HepG2 (cell line): ENCODE measurements at regions not wholly inside any gene's neighbourhood (a gene's known extent, or its start where the extent isn't known, plus 50 kb on each side); places are given as distances from the start of the nearest gene placed in this dataset.

Experiments
- ATAC-seq: fragments of 200-7000 bp; cut with Tn5 transposase; 3 replicates; pipeline ENCODE4 v1.9.1; 2020; ENCODE audit warnings: mild to moderate bottlenecking, moderate library complexity
- BruUV-seq: library from RNA; stranded (reverse); fragments of 400-500 nt; replicated peaks from 2 replicates; lab custom pipeline; 2021; lab: Mats Ljungman, UMichigan
- CTCF ChIA-PET: fragments of 300-600 bp; formaldehyde crosslinking; extraction: SDS; loops from one replicate; lab custom pipeline; 2021; ENCODE audit warnings: low total read pairs, inconsistent platforms, low intra/inter-chr PET ratio; lab: Yijun Ruan, JAX
- POLR2A ChIA-PET: fragments of 350-600 bp; sonication (Branson Sonifier 250); formaldehyde crosslinking; loops from one replicate; lab custom pipeline; 2020; ENCODE audit warnings: antibody characterized with exemption, inconsistent platforms; lab: Yijun Ruan, JAX
- DNase-seq: peaks from one replicate; pipeline ENCODE4 v3.0.0-alpha.2; 2015; ENCODE audit warnings: low spot score
- FAIRE-seq: peaks from 3 replicates; lab custom pipeline; 2011; peaks lifted over from hg19 to GRCh38; lab: Jason Lieb, UNC
- H2AFZ ChIP-seq: one replicate; pipeline ENCODE4 v1.6.1; 2011; ENCODE audit warnings: low read length, inconsistent platforms
- H3K27ac ChIP-seq: fragments of 300-600 bp; 3 replicates; pipeline ENCODE4 v1.8.0; 2011; ENCODE audit warnings: mixed run types, mild to moderate bottlenecking, mixed read lengths, low read length, inconsistent platforms; ENCODE audit not compliant: insufficient read depth; ENCODE audit errors: extremely low read length
- H3K27me3 ChIP-seq, 2 experiments: fragments of 200-600 bp in 1 of 2; 2 replicates in 1 of 2; 3 replicates in 1 of 2; pipeline versions ENCODE4 v1.6.0 to v1.8.0; 2011; ENCODE audit warnings: low read length in 2 of 2, mild to moderate bottlenecking in 2 of 2, moderate library complexity in 2 of 2, inconsistent platforms in 1 of 2; ENCODE audit not compliant: insufficient read depth in 2 of 2, control insufficient read depth in 1 of 2
- H3K36me3 ChIP-seq, 2 experiments: fragments of 200-600 bp in 1 of 2; replicated peaks in 1 of 2; 2 replicates in 1 of 2; 3 replicates in 1 of 2; pipeline versions ENCODE4 v1.5.1 to v1.8.0; 2011; ENCODE audit warnings: low read length in 2 of 2, inconsistent platforms in 1 of 2; ENCODE audit not compliant: insufficient read depth in 2 of 2, control insufficient read depth in 1 of 2
- H3K4me1 ChIP-seq: 2 replicates; pipeline ENCODE4 v1.5.1; 2012; ENCODE audit warnings: low read length, inconsistent platforms; ENCODE audit not compliant: insufficient read depth
- H3K4me2 ChIP-seq: 2 replicates; pipeline ENCODE4 v1.6.0; 2011; ENCODE audit warnings: low read depth, low read length, inconsistent platforms
- H3K4me3 ChIP-seq, 3 experiments: fragments of 200-600 bp in 1 of 3; sonication (generic), shearing (Covaris generic) in 1 of 3; replicated peaks in 1 of 3; 2 replicates each; pipeline ENCODE4 v1.5.1; 2011 to 2016; ENCODE audit warnings: low read length in 3 of 3, inconsistent platforms in 2 of 3, low read depth in 2 of 3, mild to moderate bottlenecking in 2 of 3, control low read depth in 1 of 3, mixed read lengths in 1 of 3; ENCODE audit not compliant: insufficient read depth in 1 of 3
- H3K79me2 ChIP-seq: one replicate; pipeline ENCODE4 v1.6.1; 2011; ENCODE audit warnings: low read length, inconsistent platforms; ENCODE audit not compliant: insufficient read depth
- H3K9ac ChIP-seq: 2 replicates; pipeline ENCODE4 v1.6.0; 2011; ENCODE audit warnings: mild to moderate bottlenecking, low read depth, low read length, inconsistent platforms; ENCODE audit not compliant: insufficient read depth
- H3K9me3 ChIP-seq: 2 replicates; pipeline ENCODE4 v1.5.1; 2012; ENCODE audit warnings: mild to moderate bottlenecking, low read length
- H4K20me1 ChIP-seq: 2 replicates; pipeline ENCODE4 v1.6.0; 2011; ENCODE audit warnings: inconsistent platforms, mild to moderate bottlenecking, low read length, moderate library complexity; ENCODE audit not compliant: insufficient read depth
- BORCS8-MEF2B ChIP-seq: sonication (generic); formaldehyde crosslinking; IDR thresholded peaks from 2 replicates; pipeline ENCODE4 v1.8.0; 2022; ENCODE audit warnings: mild to moderate bottlenecking, missing genetic modification reagents
- FLYWCH1 ChIP-seq: sonication (generic); formaldehyde crosslinking; IDR thresholded peaks from 2 replicates; pipeline ENCODE4 v1.8.1; 2023; ENCODE audit warnings: mild to moderate bottlenecking, missing genetic modification reagents
- HHEX ChIP-seq: IDR thresholded peaks from 2 replicates; pipeline ENCODE4 v1.6.1; 2016; ENCODE audit warnings: control low read depth
- KLF13 ChIP-seq: sonication (generic); formaldehyde crosslinking; IDR thresholded peaks from 2 replicates; pipeline ENCODE4 v1.4.0; 2020; ENCODE audit warnings: mild to moderate bottlenecking, missing genetic modification reagents
- NFIB ChIP-seq: sonication (generic); formaldehyde crosslinking; IDR thresholded peaks from 2 replicates; pipeline ENCODE4 v1.9.0; 2021; ENCODE audit warnings: missing genetic modification reagents, mild to moderate bottlenecking, borderline replicate concordance
- RXRA ChIP-seq: sonication (generic); formaldehyde crosslinking; IDR thresholded peaks from 2 replicates; pipeline ENCODE4 v1.5.1; 2020; ENCODE audit warnings: missing genetic modification reagents
- SOX6 ChIP-seq, 2 experiments: fragments of 450-650 bp in 1 of 2; sonication (generic) in 1 of 2; formaldehyde crosslinking in 1 of 2; IDR thresholded peaks; 2 replicates each; pipeline versions ENCODE4 v1.4.0 to v1.6.1; 2017 to 2020; ENCODE audit warnings: antibody characterized with exemption in 1 of 2, mild to moderate bottlenecking in 1 of 2, missing genetic modification reagents in 1 of 2
- ZFP82 ChIP-seq: sonication (generic); formaldehyde crosslinking; IDR thresholded peaks from 2 replicates; pipeline ENCODE4 v1.5.1; 2020; ENCODE audit warnings: mild to moderate bottlenecking, missing genetic modification reagents, borderline replicate concordance
- ZNF160 ChIP-seq: sonication (generic); formaldehyde crosslinking; IDR thresholded peaks from 2 replicates; pipeline ENCODE4 v1.8.0; 2022; ENCODE audit warnings: mild to moderate bottlenecking, inconsistent platforms, missing genetic modification reagents
- ZNF703 ChIP-seq: sonication (generic); formaldehyde crosslinking; IDR thresholded peaks from 2 replicates; pipeline ENCODE4 v1.5.1; 2020; ENCODE audit warnings: missing genetic modification reagents, mild to moderate bottlenecking, moderate library complexity, borderline replicate concordance
- WGBS: methylation state at CpG from one replicate; pipeline ENCODE4 v1.1.6; 2017; ENCODE audit warnings: low lambda C conversion rate; 5-methylcytosine and 5-hydroxymethylcytosine counted together
- in situ Hi-C: cut with HindIII; loops from 2 replicates; pipeline ENCODE4 v1.10.0; 2017; ENCODE audit warnings: low pct_unique_long_range_greater_than_20kb; ENCODE audit not compliant: extremely low pct_ligation_motif_present
- intact Hi-C: fragments of 100-400 bp; cut with micrococcal nuclease; formaldehyde crosslinking; loops from one replicate; pipeline ENCODE4 v1.10.0; 2022; ENCODE audit not compliant: unreplicated experiment
- TF ChIP-seq, protein P1 (sequence below): sonication (generic); formaldehyde crosslinking; IDR thresholded peaks from 2 replicates; pipeline ENCODE4 v1.5.0; 2020; ENCODE audit warnings: mild to moderate bottlenecking, missing genetic modification reagents
- TF ChIP-seq, protein P2 (sequence below): sonication (generic); formaldehyde crosslinking; IDR thresholded peaks from 2 replicates; pipeline ENCODE4 v1.4.0; 2020; ENCODE audit warnings: mild to moderate bottlenecking, missing genetic modification reagents
- TF ChIP-seq, protein P3 (sequence below): sonication (generic); formaldehyde crosslinking; IDR thresholded peaks from 2 replicates; pipeline ENCODE4 v1.8.0; 2022; ENCODE audit warnings: missing genetic modification reagents, low read depth, mild to moderate bottlenecking, borderline replicate concordance
- TF ChIP-seq, protein P4 (sequence below): sonication (generic); formaldehyde crosslinking; IDR thresholded peaks from 2 replicates; pipeline ENCODE4 v1.4.0; 2020; ENCODE audit warnings: missing genetic modification reagents

DNA sequence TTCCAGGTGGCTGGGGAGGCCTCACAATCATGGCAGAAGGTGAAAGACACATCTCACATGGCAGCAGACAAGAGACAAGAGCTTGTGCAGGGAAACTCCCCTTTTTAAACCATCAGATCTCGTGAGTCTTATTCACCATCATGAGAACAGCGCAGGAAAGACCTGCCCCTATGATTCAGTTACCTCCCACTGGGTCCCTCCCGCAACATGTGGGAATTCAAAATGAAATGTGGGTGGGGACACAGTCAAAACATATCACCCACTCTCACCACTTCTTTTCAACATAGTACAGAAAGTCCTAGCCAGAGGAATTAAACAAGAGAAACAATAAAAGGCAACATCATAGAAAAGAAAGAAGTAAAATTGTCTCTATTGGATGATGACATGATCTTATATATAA, 223.4 kb upstream of the SLC24A2 start:
- intact Hi-C loops = no loop called here
- FAIRE-seq = no peak
- no peak overlapping the region for H3K9ac ChIP-seq
- no peak overlapping the region for H3K4me3 ChIP-seq
- no peak overlapping the region for H2AFZ ChIP-seq
- H3K79me2 ChIP-seq = no peaks in the 10 kb centered on the region
- no peaks in the 10 kb centered on the region for H3K27me3 ChIP-seq
- no peaks in the 10 kb centered on the region for H4K20me1 ChIP-seq
- ChIA-PET CTCF (no interaction called here), POLR2A (no interaction called here)
- BruUV-seq = no TSS peak
- WGBS = 0% methylated on average over 3 of the region's 3 CpGs
- no peak for DNase-seq
- H3K4me1 ChIP-seq = no peaks in the 10 kb centered on the region
- H3K27ac ChIP-seq = no peak overlapping the region
- no peaks in the 10 kb centered on the region for H3K36me3 ChIP-seq
- in situ Hi-C loops = no loop called here
- no peak overlapping the region for H3K4me2 ChIP-seq
- no peaks in the 10 kb centered on the region for H3K9me3 ChIP-seq
- ATAC-seq = no peak
- TF ChIP-seq KLF13 (CRISPR knock-in tag) (no peak), ZNF703 (CRISPR knock-in tag) (no peak), HHEX (no peak), BORCS8-MEF2B (no peak), FLYWCH1 (CRISPR knock-in tag) (no peak), ZFP82 (no peak), RXRA (CRISPR knock-in tag) (no peak), SOX6 (IDR thresholded peaks at IDR 0.05) (no peak), SOX6 (CRISPR knock-in tag; IDR thresholded peaks at IDR 0.05) (no peak), ZNF160 (CRISPR knock-in tag) (no peak), NFIB (no peak)
- TF ChIP-seq, protein P1, sequence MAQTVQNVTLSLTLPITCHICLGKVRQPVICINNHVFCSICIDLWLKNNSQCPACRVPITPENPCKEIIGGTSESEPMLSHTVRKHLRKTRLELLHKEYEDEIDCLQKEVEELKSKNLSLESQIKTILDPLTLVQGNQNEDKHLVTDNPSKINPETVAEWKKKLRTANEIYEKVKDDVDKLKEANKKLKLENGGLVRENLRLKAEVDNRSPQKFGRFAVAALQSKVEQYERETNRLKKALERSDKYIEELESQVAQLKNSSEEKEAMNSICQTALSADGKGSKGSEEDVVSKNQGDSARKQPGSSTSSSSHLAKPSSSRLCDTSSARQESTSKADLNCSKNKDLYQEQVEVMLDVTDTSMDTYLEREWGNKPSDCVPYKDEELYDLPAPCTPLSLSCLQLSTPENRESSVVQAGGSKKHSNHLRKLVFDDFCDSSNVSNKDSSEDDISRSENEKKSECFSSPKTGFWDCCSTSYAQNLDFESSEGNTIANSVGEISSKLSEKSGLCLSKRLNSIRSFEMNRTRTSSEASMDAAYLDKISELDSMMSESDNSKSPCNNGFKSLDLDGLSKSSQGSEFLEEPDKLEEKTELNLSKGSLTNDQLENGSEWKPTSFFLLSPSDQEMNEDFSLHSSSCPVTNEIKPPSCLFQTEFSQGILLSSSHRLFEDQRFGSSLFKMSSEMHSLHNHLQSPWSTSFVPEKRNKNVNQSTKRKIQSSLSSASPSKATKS (CRISPR knock-in tag) = no peak
- TF ChIP-seq, protein P2, sequence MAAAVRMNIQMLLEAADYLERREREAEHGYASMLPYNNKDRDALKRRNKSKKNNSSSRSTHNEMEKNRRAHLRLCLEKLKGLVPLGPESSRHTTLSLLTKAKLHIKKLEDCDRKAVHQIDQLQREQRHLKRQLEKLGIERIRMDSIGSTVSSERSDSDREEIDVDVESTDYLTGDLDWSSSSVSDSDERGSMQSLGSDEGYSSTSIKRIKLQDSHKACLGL = no peak
- TF ChIP-seq, protein P3, sequence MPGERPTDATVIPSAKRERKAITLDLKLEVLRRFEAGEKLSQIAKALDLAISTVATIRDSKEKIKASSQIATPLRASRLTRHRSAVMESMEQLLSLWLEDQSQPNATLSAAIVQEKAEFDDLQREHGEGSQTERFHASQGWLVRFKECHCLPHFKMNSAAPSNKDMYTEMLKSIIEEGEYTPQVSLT (CRISPR knock-in tag) = no peak
- TF ChIP-seq, protein P4, sequence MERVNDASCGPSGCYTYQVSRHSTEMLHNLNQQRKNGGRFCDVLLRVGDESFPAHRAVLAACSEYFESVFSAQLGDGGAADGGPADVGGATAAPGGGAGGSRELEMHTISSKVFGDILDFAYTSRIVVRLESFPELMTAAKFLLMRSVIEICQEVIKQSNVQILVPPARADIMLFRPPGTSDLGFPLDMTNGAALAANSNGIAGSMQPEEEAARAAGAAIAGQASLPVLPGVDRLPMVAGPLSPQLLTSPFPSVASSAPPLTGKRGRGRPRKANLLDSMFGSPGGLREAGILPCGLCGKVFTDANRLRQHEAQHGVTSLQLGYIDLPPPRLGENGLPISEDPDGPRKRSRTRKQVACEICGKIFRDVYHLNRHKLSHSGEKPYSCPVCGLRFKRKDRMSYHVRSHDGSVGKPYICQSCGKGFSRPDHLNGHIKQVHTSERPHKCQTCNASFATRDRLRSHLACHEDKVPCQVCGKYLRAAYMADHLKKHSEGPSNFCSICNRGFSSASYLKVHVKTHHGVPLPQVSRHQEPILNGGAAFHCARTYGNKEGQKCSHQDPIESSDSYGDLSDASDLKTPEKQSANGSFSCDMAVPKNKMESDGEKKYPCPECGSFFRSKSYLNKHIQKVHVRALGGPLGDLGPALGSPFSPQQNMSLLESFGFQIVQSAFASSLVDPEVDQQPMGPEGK (CRISPR knock-in tag) = no peak
